Endothelial cell of umbilical vein (primary cell): ENCODE measurements at regions not wholly inside any gene's neighbourhood (a gene's known extent, or its start where the extent isn't known, plus 50 kb on each side); places are given as distances from the start of the nearest gene placed in this dataset.

Experiments
- BruUV-seq: library from RNA; stranded (reverse); fragments of 400-500 nt; replicated peaks from 2 replicates; lab custom pipeline; 2021; lab: Mats Ljungman, UMichigan
- CTCF ChIA-PET: fragments of 300-600, 350-600 bp; sonication (Branson Sonifier 250); formaldehyde crosslinking; loops from one replicate; lab custom pipeline; 2021; ENCODE audit warnings: antibody characterized with exemption, inconsistent platforms; lab: Charles Lee
- POLR2A ChIA-PET: fragments of 300-600, 350-600 bp; sonication (Branson Sonifier 250); formaldehyde crosslinking; loops from one replicate; lab custom pipeline; 2021; ENCODE audit warnings: antibody characterized with exemption, inconsistent platforms; lab: Charles Lee
- DNase-seq: peaks from one replicate; pipeline ENCODE4 v3.0.0-alpha.2; 2011; ENCODE audit warnings: low read depth, low spot score
- FAIRE-seq: peaks from 2 replicates; lab custom pipeline; 2011; peaks lifted over from hg19 to GRCh38; lab: Jason Lieb, UNC
- H2AFZ ChIP-seq: 2 replicates; pipeline ENCODE4 v1.6.0; 2012; ENCODE audit warnings: low read depth, low read length, control low read depth, inconsistent platforms
- H3K27ac ChIP-seq: 2 replicates; pipeline ENCODE4 v1.5.1; 2011; ENCODE audit warnings: low read depth, mild to moderate bottlenecking, control low read depth, low read length, moderate library complexity; ENCODE audit not compliant: insufficient read depth
- H3K27me3 ChIP-seq, 2 experiments: 2 replicates each; pipeline versions ENCODE4 v1.6.0 to v1.6.1; 2011; ENCODE audit warnings: low read length in 2 of 2, mixed read lengths in 1 of 2; ENCODE audit not compliant: control insufficient read depth in 2 of 2, insufficient read depth in 2 of 2
- H3K36me3 ChIP-seq, 2 experiments: 2 replicates in 1 of 2; 3 replicates in 1 of 2; pipeline ENCODE4 v1.5.1; 2011; ENCODE audit warnings: low read length in 2 of 2, mild to moderate bottlenecking in 1 of 2, moderate library complexity in 1 of 2; ENCODE audit not compliant: control insufficient read depth in 2 of 2, insufficient read depth in 2 of 2; ENCODE audit errors: extremely low read depth in 1 of 2
- H3K4me1 ChIP-seq: 3 replicates; pipeline ENCODE4 v1.5.1; 2011; ENCODE audit warnings: mild to moderate bottlenecking, low read length; ENCODE audit not compliant: control insufficient read depth, insufficient read depth; ENCODE audit errors: extremely low read depth
- H3K4me2 ChIP-seq: 2 replicates; pipeline ENCODE4 v1.6.1; 2011; ENCODE audit warnings: low read length, control low read depth, mixed read lengths; ENCODE audit not compliant: insufficient read depth
- H3K4me3 ChIP-seq, 3 experiments: fragments of 200-600 bp in 1 of 3; sonication (generic), shearing (Covaris generic) in 1 of 3; replicated peaks in 1 of 3; 2 replicates each; pipeline ENCODE4 v1.5.1; 2011 to 2016; ENCODE audit warnings: control low read depth in 3 of 3, low read length in 3 of 3, mild to moderate bottlenecking in 2 of 3, inconsistent platforms in 1 of 3, low read depth in 1 of 3, moderate library complexity in 1 of 3; ENCODE audit not compliant: insufficient read depth in 1 of 3
- H3K79me2 ChIP-seq: 2 replicates; pipeline ENCODE4 v1.6.0; 2012; ENCODE audit warnings: low read length, inconsistent platforms; ENCODE audit not compliant: control insufficient read depth, insufficient read depth
- H3K9ac ChIP-seq: replicated peaks from 2 replicates; pipeline ENCODE3; 2011; ENCODE audit warnings: low read length, control low read depth; ENCODE audit not compliant: insufficient read depth; ENCODE audit errors: extremely low read depth
- H3K9me1 ChIP-seq: replicated peaks from 3 replicates; pipeline ENCODE4 v1.6.0; 2011; ENCODE audit warnings: mild to moderate bottlenecking, low read length; ENCODE audit not compliant: control insufficient read depth, insufficient read depth; ENCODE audit errors: extremely low read depth
- H3K9me3 ChIP-seq: replicated peaks from 2 replicates; pipeline ENCODE4 v1.5.1; 2012; ENCODE audit warnings: low read length, inconsistent platforms; ENCODE audit not compliant: control insufficient read depth, insufficient read depth
- H4K20me1 ChIP-seq: replicated peaks from 2 replicates; pipeline ENCODE3; 2011; ENCODE audit warnings: mild to moderate bottlenecking, low read length; ENCODE audit not compliant: control insufficient read depth, insufficient read depth; ENCODE audit errors: extremely low read depth
- CTCF ChIP-seq, 2 donors: IDR thresholded peaks; 1 replicate in 1 of 2; 2 replicates in 1 of 2; pipeline ENCODE4 v1.5.1; 2011; ENCODE audit warnings: low read length in 2 of 2, mild to moderate bottlenecking in 2 of 2, moderate library complexity in 2 of 2, control low read depth in 1 of 2, inconsistent platforms in 1 of 2, low read depth in 1 of 2; ENCODE audit not compliant: insufficient read depth in 1 of 2; ENCODE audit errors: extremely low read depth in 1 of 2
- FOS ChIP-seq: IDR thresholded peaks from 2 replicates; pipeline ENCODE4 v1.6.1; 2011; ENCODE audit warnings: mild to moderate bottlenecking, low read length, moderate library complexity, borderline replicate concordance; ENCODE audit not compliant: insufficient read depth
- GATA2 ChIP-seq: IDR thresholded peaks from 2 replicates; pipeline ENCODE4 v1.7.0; 2011; ENCODE audit warnings: low read depth, mild to moderate bottlenecking, moderate library complexity, mixed read lengths, low read length; ENCODE audit not compliant: insufficient read length, insufficient read depth
- JUN ChIP-seq: IDR thresholded peaks from 2 replicates; pipeline ENCODE4 v1.6.1; 2011; ENCODE audit warnings: borderline replicate concordance, low read depth; ENCODE audit not compliant: insufficient read length, insufficient read depth
- MAX ChIP-seq: IDR thresholded peaks from 2 replicates; pipeline ENCODE4 v1.6.1; 2011; ENCODE audit not compliant: insufficient read depth, insufficient read length
- MYC ChIP-seq: IDR thresholded peaks from one replicate; pipeline ENCODE4 v1.6.1; 2011; ENCODE audit warnings: mild to moderate bottlenecking, low read depth, low read length
- POLR2A ChIP-seq: IDR thresholded peaks from 2 replicates; pipeline ENCODE4 v1.6.1; 2012; ENCODE audit warnings: low read depth, mild to moderate bottlenecking, control low read depth, low read length
- POLR2AphosphoS5 ChIP-seq: IDR thresholded peaks from 2 replicates; pipeline ENCODE4 v1.6.1; 2012; ENCODE audit warnings: low read depth, mild to moderate bottlenecking, control low read depth, low read length, moderate library complexity; ENCODE audit not compliant: insufficient read depth
- dilution Hi-C: fragments of 300-500 bp; cut with MboI; formaldehyde crosslinking; loops from one replicate; pipeline ENCODE4 v1.15.0; 2019; ENCODE audit warnings: low sequenced_read_pairs; ENCODE audit not compliant: extremely low pct_ligation_motif_present
- intact Hi-C: fragments of 100-400 bp; cut with micrococcal nuclease; formaldehyde crosslinking; loops from one replicate; pipeline ENCODE4 v1.10.0; 2022

DNA sequence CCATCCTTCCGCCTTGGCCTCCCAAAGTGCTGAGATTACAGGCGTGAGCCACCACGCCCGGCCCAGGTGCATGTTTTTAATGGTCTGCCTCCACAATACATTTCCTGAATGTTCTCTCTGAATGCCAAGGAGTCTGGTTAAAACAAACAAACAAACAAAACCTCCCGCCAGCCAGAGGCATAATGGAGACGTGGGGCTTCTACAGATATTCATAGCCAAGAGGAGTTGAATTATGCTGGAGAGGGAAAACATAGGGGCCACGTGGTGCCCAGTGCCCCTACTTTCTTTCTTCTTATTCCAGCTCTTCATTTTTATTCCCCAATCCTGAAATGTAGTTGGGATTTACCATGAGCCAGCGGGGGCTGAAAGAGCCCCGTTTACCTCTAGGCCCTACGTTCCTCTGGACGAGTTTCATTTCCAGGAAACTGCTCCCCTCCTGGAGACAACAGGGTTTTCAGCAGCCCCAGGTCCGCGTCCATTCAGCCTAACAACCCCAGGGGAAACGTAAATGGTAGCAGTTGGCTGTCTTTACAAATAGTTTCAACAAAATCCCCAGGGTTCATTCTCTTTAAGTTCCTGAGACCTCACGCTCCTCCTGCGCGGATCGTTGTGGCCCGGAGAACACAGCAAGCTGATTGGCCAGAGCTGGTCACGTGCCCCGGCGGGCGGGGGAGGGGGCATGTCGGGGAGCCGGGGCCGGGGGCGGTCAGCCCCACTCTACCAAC, 108.5 kb upstream of the ESRRB start:
- no peaks in the 10 kb centered on the region for H3K9me1 ChIP-seq
- no peaks in the 10 kb centered on the region for H3K9me3 ChIP-seq
- ChIA-PET CTCF (interaction anchor here (1.0 to 1.7 kb wide), 2 partner anchors 9 to 44 kb away, joined by 3 to 8 read pairs; no protein-coding TSS in a partner anchor), POLR2A (no interaction called here)
- dilution Hi-C loops (no loop called here), intact Hi-C loops (loop anchor here (5.0 kb wide), 1 partner anchor 80 kb away; no protein-coding TSS in a partner anchor)
- H3K79me2 ChIP-seq = no peaks in the 10 kb centered on the region
- H4K20me1 ChIP-seq = no peaks in the 10 kb centered on the region
- no peak overlapping the region for H3K27ac ChIP-seq
- DNase-seq = peak; percentile 55
- peaks cover 2 to 6% of the 10 kb centered on the region in 2 experiments for H3K27me3 ChIP-seq
- TF ChIP-seq MAX (peak; percentile 51), CTCF (IDR thresholded peaks at IDR 0.05; ENCODE audit: extremely low read depth in 1 of 2, insufficient read depth in 1 of 2, low read depth in 1 of 2, low read length in 2 of 2) (no peak)
- peak overlapping the region; percentile 54 for H3K4me2 ChIP-seq
- H3K36me3 ChIP-seq = no peaks in the 10 kb centered on the region
- H2AFZ ChIP-seq = peak overlapping the region; percentile 56
- peak; percentile 62 for FAIRE-seq
- no peaks in the 10 kb centered on the region for H3K4me1 ChIP-seq
- no TSS peak for BruUV-seq
- H3K4me3 ChIP-seq = peak overlapping the region; percentile 2 to 46 (median 34)
- peak overlapping the region; percentile 39 for H3K9ac ChIP-seq

- FAIRE-seq (no peak), DNase-seq (no peak)
- Histone ChIP-seq H3K27ac (no peak overlapping the region), H3K9me1 (no peaks in the 10 kb centered on the region), H4K20me1 (no peaks in the 10 kb centered on the region), H2AFZ (peak overlapping the region; percentile 58), H3K36me3 (no peaks in the 10 kb centered on the region), H3K4me2 (peak overlapping the region; percentile 54), H3K27me3 (peaks cover 2 to 6% of the 10 kb centered on the region in 2 experiments), H3K79me2 (no peaks in the 10 kb centered on the region), H3K9me3 (no peaks in the 10 kb centered on the region), H3K9ac (no peak overlapping the region), H3K4me3 (peak overlapping the region in 2 of 3 experiments; percentile 34 to 46), H3K4me1 (no peaks in the 10 kb centered on the region)
- TF ChIP-seq FOS (no peak), POLR2A (no peak), MAX (no peak), GATA2 (no peak), POLR2AphosphoS5 (no peak), JUN (no peak), MYC (no peak)
- ChIA-PET POLR2A (no interaction called here), CTCF (interaction anchor here (1.0 to 1.7 kb wide), 2 partner anchors 9 to 44 kb away, joined by 3 to 8 read pairs; no protein-coding TSS in a partner anchor)
- BruUV-seq = no TSS peak
- intact Hi-C loops = loop anchor here (5.0 kb wide), 1 partner anchor 79 kb away; no protein-coding TSS in a partner anchor
- dilution Hi-C loops = no loop called here
These were observed 107.9 kb upstream of the ESRRB start for GRCh38 chr14:76268047-76268431.
